ENCODE measurements at regions not wholly inside any gene's neighbourhood (a gene's known extent, or its start where the extent isn't known, plus 50 kb on each side); places are given as distances from the start of the nearest gene placed in this dataset.

DNA sequence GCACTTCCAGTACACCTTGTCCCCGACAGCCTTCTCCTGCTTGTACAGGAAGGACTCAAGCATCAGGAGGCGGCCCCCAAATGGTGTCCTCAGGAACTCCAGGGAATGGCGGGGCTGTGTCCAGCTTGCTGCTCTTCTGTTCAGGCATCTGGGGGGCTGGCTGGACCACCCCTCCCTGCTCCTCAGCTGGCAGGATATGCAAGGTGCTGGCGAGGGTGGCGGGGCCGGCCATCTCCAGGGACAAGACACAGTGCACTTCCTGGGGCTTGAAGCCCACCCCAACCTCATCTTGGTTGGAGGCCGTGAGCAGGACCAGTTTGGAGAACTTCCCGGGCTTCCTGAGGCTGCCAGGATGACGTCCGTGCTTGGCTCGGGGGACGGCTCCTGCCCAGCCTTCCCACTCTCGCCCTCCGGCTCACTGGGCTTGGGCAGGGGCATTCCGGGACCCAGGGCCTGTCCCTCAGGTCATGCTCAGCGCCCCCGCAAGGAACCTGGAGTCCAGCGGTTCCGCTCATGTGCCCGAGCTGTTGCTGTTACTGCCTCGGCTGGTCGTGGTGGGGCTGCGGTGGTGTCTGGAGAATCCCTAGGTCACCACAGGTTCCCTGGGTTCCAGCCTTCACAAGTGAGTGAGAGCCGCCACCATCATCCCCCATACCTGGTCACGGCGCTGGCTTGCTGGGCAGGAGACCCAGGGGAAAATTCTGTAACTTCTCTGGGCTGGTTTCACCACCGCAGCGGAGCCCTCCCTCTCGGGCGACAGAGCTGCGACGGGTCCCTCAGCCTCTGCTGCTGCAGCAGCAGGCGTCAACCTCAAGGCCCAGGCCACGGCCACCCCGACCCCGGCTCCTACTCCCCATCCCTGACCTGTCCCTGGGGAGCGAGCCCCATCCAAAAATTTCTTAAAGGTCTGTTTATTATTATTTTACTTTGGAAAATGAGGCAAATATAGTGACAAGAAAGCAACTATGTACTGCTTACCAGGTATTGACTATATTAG lies 82.8 kb upstream of the FXR1 start:
- TF ChIP-seq POLR2A (IDR thresholded peaks at IDR 0.05) = no peak
- TF ChIP-seq, protein P1, sequence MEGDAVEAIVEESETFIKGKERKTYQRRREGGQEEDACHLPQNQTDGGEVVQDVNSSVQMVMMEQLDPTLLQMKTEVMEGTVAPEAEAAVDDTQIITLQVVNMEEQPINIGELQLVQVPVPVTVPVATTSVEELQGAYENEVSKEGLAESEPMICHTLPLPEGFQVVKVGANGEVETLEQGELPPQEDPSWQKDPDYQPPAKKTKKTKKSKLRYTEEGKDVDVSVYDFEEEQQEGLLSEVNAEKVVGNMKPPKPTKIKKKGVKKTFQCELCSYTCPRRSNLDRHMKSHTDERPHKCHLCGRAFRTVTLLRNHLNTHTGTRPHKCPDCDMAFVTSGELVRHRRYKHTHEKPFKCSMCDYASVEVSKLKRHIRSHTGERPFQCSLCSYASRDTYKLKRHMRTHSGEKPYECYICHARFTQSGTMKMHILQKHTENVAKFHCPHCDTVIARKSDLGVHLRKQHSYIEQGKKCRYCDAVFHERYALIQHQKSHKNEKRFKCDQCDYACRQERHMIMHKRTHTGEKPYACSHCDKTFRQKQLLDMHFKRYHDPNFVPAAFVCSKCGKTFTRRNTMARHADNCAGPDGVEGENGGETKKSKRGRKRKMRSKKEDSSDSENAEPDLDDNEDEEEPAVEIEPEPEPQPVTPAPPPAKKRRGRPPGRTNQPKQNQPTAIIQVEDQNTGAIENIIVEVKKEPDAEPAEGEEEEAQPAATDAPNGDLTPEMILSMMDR (IDR thresholded peaks at IDR 0.05) = no peak
- Histone ChIP-seq H3K4me3 (no peak overlapping the region), H3K27me3 (no peaks in the 10 kb centered on the region), H3K27ac (no peak overlapping the region), H3K4me1 (no peaks in the 10 kb centered on the region), H3K9me3 (no peaks in the 10 kb centered on the region), H3K36me3 (no peaks in the 10 kb centered on the region)
- DNase-seq = no peak

DNA sequence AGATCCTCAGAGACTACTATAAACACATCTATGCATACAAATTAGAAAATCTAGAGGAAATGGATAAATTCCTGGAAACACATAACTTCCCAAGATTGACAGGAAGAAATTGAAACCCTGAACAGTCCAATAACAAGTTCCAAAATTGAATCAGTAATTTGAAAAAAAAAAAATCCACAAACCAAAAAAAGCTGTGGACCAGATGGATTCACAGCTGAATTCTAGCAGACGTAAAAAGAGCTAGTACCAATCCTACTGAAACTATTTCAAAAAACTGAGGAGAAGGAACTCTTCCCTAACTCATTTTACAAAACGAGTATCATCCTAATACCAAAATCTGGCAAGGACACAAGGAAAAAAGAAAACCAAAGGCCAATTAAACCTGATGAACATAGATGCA lies 77.0 kb upstream of the FXR1 start:
- Histone ChIP-seq H3K4me1 (no peaks in the 10 kb centered on the region), H3K4me3 (no peak overlapping the region), H3K36me3 (no peaks in the 10 kb centered on the region), H3K9me3 (no peaks in the 10 kb centered on the region), H3K27ac (no peak overlapping the region), H3K27me3 (no peaks in the 10 kb centered on the region)
- TF ChIP-seq, protein P1 (IDR thresholded peaks at IDR 0.05) = no peak
- DNase-seq = no peak

DNA sequence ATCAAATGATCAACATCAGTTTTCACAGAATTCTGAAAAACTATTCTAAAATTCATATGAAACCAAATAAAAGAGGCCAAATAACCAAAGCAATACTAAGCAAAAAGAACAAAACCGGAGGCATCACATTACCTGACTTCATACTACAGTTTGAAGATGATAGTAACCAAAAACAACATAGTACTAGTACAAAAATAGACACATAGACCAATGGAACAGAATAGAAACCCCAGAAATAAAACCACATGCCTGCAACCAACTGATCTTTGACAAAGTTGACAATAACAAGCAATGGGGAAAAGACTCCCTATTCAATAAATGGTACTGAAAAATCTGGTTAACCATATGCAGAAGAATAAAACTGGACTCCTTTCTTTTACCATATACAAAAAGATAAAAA lies 75.7 kb upstream of the FXR1 start:
- Histone ChIP-seq H3K4me1 (no peaks in the 10 kb centered on the region), H3K27ac (no peak overlapping the region)
- no peak for DNase-seq

DNA sequence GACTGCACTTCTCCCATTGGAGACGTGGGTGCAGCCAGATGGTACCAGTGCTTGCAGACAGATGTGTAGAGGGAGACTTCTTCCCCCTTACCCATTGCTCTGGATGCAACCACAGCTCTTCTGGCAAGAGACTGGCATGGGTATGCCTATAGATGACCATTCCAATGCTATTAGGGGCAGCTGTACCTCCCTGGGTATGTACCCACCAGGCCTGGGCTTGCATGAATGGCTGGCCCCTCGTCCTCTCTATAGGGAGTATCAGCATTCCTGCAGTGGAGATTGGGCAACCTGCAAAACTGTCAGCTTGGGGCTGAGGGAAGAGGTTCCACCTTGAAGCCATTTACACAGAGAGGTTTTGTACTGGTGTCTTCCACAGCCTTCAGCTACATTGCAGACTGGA lies 57.6 kb upstream of the FXR1 start:
- no peaks in the 10 kb centered on the region for H3K9me3 ChIP-seq
- H3K4me3 ChIP-seq = no peak overlapping the region
- no peak for DNase-seq
- H3K27me3 ChIP-seq = no peaks in the 10 kb centered on the region
- H3K36me3 ChIP-seq = no peaks in the 10 kb centered on the region
- H3K27ac ChIP-seq = no peak overlapping the region
- TF ChIP-seq POLR2A (IDR thresholded peaks at IDR 0.05) = no peak
- TF ChIP-seq, protein P1 (IDR thresholded peaks at IDR 0.05) = no peak
- no peaks in the 10 kb centered on the region for H3K4me1 ChIP-seq

More for the DNA sequence above, 75.7 kb upstream of the FXR1 start:
- no peak overlapping the region for H3K4me3 ChIP-seq
- no peaks in the 10 kb centered on the region for H3K9me3 ChIP-seq
- TF ChIP-seq, protein P1 (IDR thresholded peaks at IDR 0.05) = no peak
- TF ChIP-seq POLR2A (IDR thresholded peaks at IDR 0.05) = no peak
- H3K36me3 ChIP-seq = no peaks in the 10 kb centered on the region
- H3K27me3 ChIP-seq = no peaks in the 10 kb centered on the region

DNA sequence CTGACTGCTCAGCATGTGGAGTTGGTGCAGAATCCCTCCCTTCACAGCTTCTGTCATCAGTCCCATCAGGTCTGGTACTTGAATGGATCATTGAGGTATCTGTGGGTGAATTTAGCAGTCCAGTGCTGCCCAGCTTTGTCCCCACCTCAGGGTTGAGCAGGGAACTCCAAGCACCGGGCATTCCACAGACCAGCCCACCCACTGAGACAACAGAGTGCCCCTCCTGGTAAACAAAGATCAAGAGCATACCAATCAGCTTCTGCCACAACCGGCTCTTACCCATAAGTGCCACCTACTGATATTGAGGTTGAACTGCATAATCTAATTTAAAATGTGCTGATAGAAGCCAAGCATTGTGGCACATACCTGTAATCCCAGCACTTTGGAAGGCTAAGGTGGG lies 57.1 kb upstream of the FXR1 start:
- Histone ChIP-seq H3K27me3 (no peaks in the 10 kb centered on the region), H3K27ac (no peak overlapping the region), H3K9me3 (no peaks in the 10 kb centered on the region), H3K4me3 (no peak overlapping the region), H3K4me1 (no peaks in the 10 kb centered on the region), H3K36me3 (no peaks in the 10 kb centered on the region)
- no peak for DNase-seq
- TF ChIP-seq, protein P1 (IDR thresholded peaks at IDR 0.05) = no peak
- no peak for TF ChIP-seq POLR2A (IDR thresholded peaks at IDR 0.05)

Measured in Peyer's patch (tissue), 4 donors.